HuH-7 (cell line): ENCODE measurements at regions not wholly inside any gene's neighbourhood (a gene's known extent, or its start where the extent isn't known, plus 50 kb on each side); places are given as distances from the start of the nearest gene placed in this dataset.
"Not testable (repeated sequence)": the region's sequence is repeated elsewhere in the genome, so short reads cannot be mapped to it uniquely, and the experiment has no call there.

Experiments
- DNase-seq: peaks from one replicate; pipeline ENCODE4 v3.0.0; 2011; ENCODE audit warnings: low spot score

GRCh38 chr7:121563177-121563576 lies 167.1 kb upstream of the FAM3C start:
- DNase-seq, result no peak

GRCh38 chr7:121562259-121562658 lies 166.2 kb upstream of the FAM3C start:
- DNase-seq, result no peak

GRCh38 chr7:121561717-121562116 lies 165.6 kb upstream of the FAM3C start:
- no peak for DNase-seq

GRCh38 chr7:121560267-121560990 lies 164.3 kb upstream of the FAM3C start:
- no peak for DNase-seq

- DNase-seq, result peak; percentile 22
Observed at GRCh38 chr7:121558288-121558687, 162.2 kb upstream of the FAM3C start.

GRCh38 chr7:121557034-121557892 lies 161.2 kb upstream of the FAM3C start:
- no peak for DNase-seq

GRCh38 chr7:121555558-121555957 lies 159.4 kb upstream of the FAM3C start:
- DNase-seq, result no peak

GRCh38 chr7:121547544-121548092 lies 151.5 kb upstream of the FAM3C start:
- peak; percentile 23 for DNase-seq

GRCh38 chr7:121546632-121547543 lies 150.8 kb upstream of the FAM3C start:
- DNase-seq, result no peak

GRCh38 chr7:121545418-121545817 lies 149.3 kb upstream of the FAM3C start:
- no peak for DNase-seq

- DNase-seq, result no peak
Observed at GRCh38 chr7:121544726-121545125, 148.6 kb upstream of the FAM3C start.

- no peak for DNase-seq
Observed at GRCh38 chr7:121544238-121544637, 148.1 kb upstream of the FAM3C start.

GRCh38 chr7:121541457-121541856 lies 145.3 kb upstream of the FAM3C start:
- no peak for DNase-seq

- no peak for DNase-seq
Observed at GRCh38 chr7:121540138-121540537, 144.0 kb upstream of the FAM3C start.

- DNase-seq, result no peak
Observed at GRCh38 chr7:121537031-121537430, 140.9 kb upstream of the FAM3C start.

- no peak for DNase-seq
Observed at GRCh38 chr7:121531175-121532070, 135.3 kb upstream of the FAM3C start.

GRCh38 chr7:121530227-121531174 lies 134.4 kb upstream of the FAM3C start:
- DNase-seq, result no peak

GRCh38 chr7:121529003-121529402 lies 132.9 kb upstream of the FAM3C start:
- no peak for DNase-seq

- DNase-seq, result not testable (repeated sequence)
Observed at GRCh38 chr7:121526210-121526609, 130.1 kb upstream of the FAM3C start.
